GM19372 (cell line): ENCODE measurements at regions not wholly inside any gene's neighbourhood (a gene's known extent, or its start where the extent isn't known, plus 50 kb on each side); places are given as distances from the start of the nearest gene placed in this dataset.

Experiments used
- ATAC-seq: cut with Tn5 transposase; IDR thresholded peaks from one replicate; pipeline ENCODE4 v1.9.1; 2021; ENCODE audit warnings: mild to moderate bottlenecking, low read depth, moderate library complexity; ENCODE audit not compliant: unreplicated experiment

GRCh38 chr4:96164814-96165351 lies 325.0 kb downstream of the PDHA2 start:
- no peak for ATAC-seq

GRCh38 chr4:96166806-96167205 lies 326.9 kb downstream of the PDHA2 start:
- no peak for ATAC-seq

- ATAC-seq, result no peak
Measured at GRCh38 chr4:96170198-96170597, 330.3 kb downstream of the PDHA2 start.

GRCh38 chr4:96173756-96174155 lies 333.9 kb downstream of the PDHA2 start:
- ATAC-seq, result no peak

- no peak for ATAC-seq
Measured at GRCh38 chr4:96175871-96176270, 336.0 kb downstream of the PDHA2 start.

GRCh38 chr4:96183611-96184010 lies 343.7 kb downstream of the PDHA2 start:
- no peak for ATAC-seq

GRCh38 chr4:96186593-96186992 lies 346.7 kb downstream of the PDHA2 start:
- ATAC-seq, result no peak

- no peak for ATAC-seq
Measured at GRCh38 chr4:96189761-96190160, 349.9 kb downstream of the PDHA2 start.

- no peak for ATAC-seq
Measured at GRCh38 chr4:96193061-96193460, 353.2 kb downstream of the PDHA2 start.

GRCh38 chr4:96194993-96195392 lies 355.1 kb downstream of the PDHA2 start:
- no peak for ATAC-seq

- no peak for ATAC-seq
Measured at GRCh38 chr4:96205143-96205936, 365.4 kb downstream of the PDHA2 start.

- ATAC-seq, result no peak
Measured at GRCh38 chr4:96227515-96227914, 387.6 kb downstream of the PDHA2 start.

GRCh38 chr4:96228463-96228862 lies 388.6 kb downstream of the PDHA2 start:
- ATAC-seq, result no peak

GRCh38 chr4:96240041-96240440 lies 400.1 kb downstream of the PDHA2 start:
- no peak for ATAC-seq

- no peak for ATAC-seq
Measured at GRCh38 chr4:96241819-96242218, 401.9 kb downstream of the PDHA2 start.

- no peak for ATAC-seq
Measured at GRCh38 chr4:96247096-96247495, 407.2 kb downstream of the PDHA2 start.

- ATAC-seq, result no peak
Measured at GRCh38 chr4:96248225-96248624, 408.3 kb downstream of the PDHA2 start.

- ATAC-seq, result no peak
Measured at GRCh38 chr4:96260064-96260682, 420.3 kb downstream of the PDHA2 start.

GRCh38 chr4:96262057-96262456 lies 422.2 kb downstream of the PDHA2 start:
- no peak for ATAC-seq

- no peak for ATAC-seq
Measured at GRCh38 chr4:96263291-96263690, 423.4 kb downstream of the PDHA2 start.

- ATAC-seq, result no peak
Measured at GRCh38 chr4:96264941-96265463, 425.1 kb downstream of the PDHA2 start.

GRCh38 chr4:96293806-96294205 lies 453.9 kb downstream of the PDHA2 start:
- no peak for ATAC-seq
